ENCODE measurements at regions not wholly inside any gene's neighbourhood (a gene's known extent, or its start where the extent isn't known, plus 50 kb on each side); places are given as distances from the start of the nearest gene placed in this dataset.
A peak's percentile ranks its signal among the peaks of the same experiment; 100 is the strongest.

DNA sequence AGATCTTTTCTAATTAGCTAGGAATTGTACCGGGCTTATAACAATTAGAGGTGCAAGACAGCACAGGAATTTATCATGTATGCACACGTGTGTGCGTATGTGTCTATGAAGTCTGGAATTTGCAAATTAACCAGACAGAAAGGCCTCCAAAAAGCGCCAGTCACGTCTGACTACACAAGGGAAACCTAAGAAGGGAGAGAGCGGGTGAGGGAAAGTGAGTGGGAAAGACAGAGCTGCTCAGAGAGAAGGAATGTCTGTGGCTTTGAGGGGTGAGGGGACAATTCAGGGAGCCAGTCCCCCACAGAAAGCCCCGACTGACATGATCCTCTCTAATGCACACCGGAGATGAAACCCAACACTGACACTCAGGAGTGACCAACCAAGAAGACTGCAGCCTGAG, 197.7 kb upstream of the SH3BP4 start:
- TF ChIP-seq, protein P1, sequence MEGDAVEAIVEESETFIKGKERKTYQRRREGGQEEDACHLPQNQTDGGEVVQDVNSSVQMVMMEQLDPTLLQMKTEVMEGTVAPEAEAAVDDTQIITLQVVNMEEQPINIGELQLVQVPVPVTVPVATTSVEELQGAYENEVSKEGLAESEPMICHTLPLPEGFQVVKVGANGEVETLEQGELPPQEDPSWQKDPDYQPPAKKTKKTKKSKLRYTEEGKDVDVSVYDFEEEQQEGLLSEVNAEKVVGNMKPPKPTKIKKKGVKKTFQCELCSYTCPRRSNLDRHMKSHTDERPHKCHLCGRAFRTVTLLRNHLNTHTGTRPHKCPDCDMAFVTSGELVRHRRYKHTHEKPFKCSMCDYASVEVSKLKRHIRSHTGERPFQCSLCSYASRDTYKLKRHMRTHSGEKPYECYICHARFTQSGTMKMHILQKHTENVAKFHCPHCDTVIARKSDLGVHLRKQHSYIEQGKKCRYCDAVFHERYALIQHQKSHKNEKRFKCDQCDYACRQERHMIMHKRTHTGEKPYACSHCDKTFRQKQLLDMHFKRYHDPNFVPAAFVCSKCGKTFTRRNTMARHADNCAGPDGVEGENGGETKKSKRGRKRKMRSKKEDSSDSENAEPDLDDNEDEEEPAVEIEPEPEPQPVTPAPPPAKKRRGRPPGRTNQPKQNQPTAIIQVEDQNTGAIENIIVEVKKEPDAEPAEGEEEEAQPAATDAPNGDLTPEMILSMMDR (IDR thresholded peaks at IDR 0.05; ENCODE audit: insufficient read depth, missing control alignments): no peak
- no peak for DNase-seq (ENCODE audit: insufficient read length, low spot score)
- FAIRE-seq: no peak

DNA sequence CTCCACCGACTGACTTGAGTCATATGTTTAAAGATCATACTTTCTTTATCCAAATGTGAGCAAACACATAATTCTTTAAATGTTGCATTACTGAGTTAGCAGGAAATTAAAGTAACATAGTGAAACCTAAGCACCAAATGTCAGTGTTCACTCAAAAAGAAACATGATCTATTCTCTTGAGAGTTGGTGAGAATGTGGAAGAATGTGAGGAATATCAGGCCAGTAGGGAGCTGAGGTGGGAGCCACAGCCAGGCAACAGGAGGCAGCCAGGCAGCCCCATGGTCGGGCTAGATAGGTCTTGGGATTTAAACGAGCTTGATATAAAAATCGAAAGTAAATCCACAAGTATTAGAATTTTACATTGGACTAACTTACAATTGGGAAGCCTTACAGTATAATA, 198.1 kb upstream of the SH3BP4 start:
- DNase-seq (ENCODE audit: insufficient read length, low spot score) (no peak), FAIRE-seq (no peak)
- TF ChIP-seq, protein P1 (IDR thresholded peaks at IDR 0.05; ENCODE audit: insufficient read depth, missing control alignments): no peak

DNA sequence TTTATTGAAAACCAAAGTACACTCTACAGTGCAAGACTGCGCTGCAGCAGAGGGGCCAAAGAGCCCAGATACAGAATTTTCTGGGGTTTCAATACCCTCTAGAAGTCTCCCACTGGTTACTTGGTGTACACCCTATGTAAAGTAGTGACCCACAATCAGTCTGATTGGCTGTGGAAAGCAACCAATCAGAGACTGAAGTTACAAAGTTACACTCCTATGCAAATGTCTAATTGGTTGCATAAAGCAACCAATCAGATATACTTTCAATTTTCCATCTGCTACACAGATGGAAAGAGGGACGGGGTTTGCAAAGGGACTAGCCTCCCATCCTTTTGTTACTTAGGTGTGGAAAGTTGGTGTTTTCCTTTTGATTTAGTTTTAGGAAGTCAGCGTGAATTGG, 198.9 kb upstream of the SH3BP4 start:
- DNase-seq (ENCODE audit: insufficient read length, low spot score) (no peak), FAIRE-seq (no peak)
- TF ChIP-seq, protein P1 (IDR thresholded peaks at IDR 0.05; ENCODE audit: insufficient read depth, missing control alignments): no peak

DNA sequence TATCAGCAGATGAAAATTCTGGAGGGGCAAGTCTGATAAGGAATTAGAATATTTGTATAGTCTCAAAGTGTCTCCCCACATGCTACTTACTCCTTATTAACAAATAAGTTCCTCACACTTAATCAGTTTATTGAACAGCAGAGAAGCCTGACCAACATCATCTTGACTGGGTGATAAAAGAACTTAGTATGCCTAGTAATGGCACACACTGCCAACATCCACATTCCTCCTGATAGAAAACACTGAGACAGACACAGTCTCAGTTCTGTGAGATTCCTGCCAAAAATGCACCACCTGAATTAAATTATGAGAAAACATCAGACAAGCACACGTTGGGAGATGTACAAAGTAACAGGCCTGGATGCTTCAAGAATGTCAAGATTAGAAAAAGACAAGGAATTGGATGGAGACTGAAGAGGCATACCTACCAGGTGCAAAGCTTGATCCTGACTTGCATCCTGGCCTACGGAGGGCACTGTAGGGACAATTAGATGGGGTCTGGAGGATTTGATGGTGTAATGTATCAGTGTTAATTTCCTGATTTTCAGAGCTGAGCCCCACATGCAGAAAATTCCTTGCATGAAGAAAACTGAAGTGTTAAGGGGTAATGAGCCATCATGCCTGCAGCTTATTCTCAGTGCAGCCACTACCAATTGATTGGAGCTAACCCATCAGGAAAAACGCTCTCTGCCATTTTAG, 200.4 kb upstream of the SH3BP4 start:
- TF ChIP-seq, protein P1 (IDR thresholded peaks at IDR 0.05; ENCODE audit: insufficient read depth, missing control alignments): peak; percentile 42
- FAIRE-seq: no peak
- DNase-seq (ENCODE audit: insufficient read length, low spot score): no peak

DNA sequence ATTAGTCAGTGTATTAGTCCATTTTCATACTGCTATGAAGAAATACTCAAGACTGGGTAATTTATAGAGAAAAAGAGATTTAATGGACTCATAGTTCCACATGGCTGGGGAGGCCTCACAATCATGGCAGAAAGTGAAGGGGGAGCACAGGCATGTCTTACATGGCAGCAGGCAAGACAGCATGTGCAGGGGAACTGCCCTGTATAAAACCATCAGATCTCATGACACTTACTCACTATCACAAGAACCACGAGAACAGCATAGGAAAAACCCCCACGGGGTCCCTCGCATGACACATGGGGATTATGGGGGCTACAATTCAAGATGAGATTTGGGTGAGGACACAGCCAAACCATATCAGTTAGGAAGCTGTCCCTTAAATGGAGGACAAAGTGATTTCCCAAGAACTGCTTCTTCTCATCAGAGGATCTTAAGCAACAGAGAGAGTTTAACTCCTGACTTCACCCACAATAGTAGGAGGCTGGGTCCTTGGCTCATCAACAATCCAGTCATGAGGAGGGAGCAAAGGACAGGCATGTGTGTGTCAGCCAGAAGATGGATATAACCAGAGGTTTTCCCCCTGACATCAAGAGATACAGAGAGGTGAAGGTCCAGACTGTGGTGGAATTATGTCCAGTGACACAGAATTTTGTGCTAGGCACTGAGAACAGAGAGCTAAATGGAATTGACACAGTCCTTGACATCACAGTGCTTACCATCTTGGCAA, 203.8 kb upstream of the SH3BP4 start:
- FAIRE-seq (no peak), DNase-seq (ENCODE audit: insufficient read length, low spot score) (no peak)
- TF ChIP-seq, protein P1 (IDR thresholded peaks at IDR 0.05; ENCODE audit: insufficient read depth, missing control alignments): no peak

DNA sequence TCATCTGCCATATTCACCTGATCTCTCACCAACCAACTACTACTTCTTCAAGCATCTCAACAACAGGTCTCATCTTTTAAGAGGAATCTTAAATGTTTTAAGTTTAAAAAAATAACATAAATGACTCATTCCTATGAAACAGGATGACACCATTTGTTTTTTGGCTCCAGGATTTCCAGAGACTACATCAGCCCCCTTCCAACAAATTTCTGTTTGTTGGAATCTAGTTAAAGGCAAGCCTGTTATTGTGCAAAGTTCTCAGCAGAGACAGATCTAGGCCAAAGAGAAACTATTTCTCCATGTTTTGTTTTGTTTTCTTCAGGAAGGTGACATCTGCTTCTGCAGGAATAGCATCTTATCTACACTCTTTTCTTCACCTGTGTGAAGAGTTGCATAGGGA, 204.8 kb upstream of the SH3BP4 start:
- TF ChIP-seq, protein P1 (IDR thresholded peaks at IDR 0.05; ENCODE audit: insufficient read depth, missing control alignments): no peak
- no peak for DNase-seq (ENCODE audit: insufficient read length, low spot score)
- FAIRE-seq: no peak

DNA sequence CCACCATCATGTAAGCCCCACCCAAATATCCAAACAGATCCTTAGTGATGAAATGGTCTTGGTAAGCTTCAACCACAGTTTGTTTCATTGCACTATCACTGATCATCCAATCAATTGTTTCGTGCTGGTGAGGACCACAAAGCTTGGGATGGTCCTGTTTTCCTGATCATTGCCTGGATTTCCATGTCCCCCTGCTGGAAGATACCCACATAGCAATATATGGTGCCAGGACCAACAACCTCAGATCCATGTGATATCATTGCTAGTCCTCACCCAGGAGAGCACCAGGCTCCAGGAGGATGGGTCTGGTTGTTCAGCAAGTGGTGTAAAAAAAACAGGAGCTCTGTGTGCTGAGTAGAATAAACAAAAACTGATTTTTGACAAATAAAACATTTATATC, 206.5 kb upstream of the SH3BP4 start:
- TF ChIP-seq, protein P1 (IDR thresholded peaks at IDR 0.05; ENCODE audit: insufficient read depth, missing control alignments): no peak

More for the DNA sequence above, 206.5 kb upstream of the SH3BP4 start:
- no peak for FAIRE-seq
- DNase-seq (ENCODE audit: insufficient read length, low spot score): no peak
